KMS-11 (cell line): ENCODE measurements at regions not wholly inside any gene's neighbourhood (a gene's known extent, or its start where the extent isn't known, plus 50 kb on each side); places are given as distances from the start of the nearest gene placed in this dataset.

Experiments
- H2AFZ ChIP-seq: fragments of 200-600 bp; sonication (generic); 2 replicates; pipeline ENCODE4 v1.6.1; 2016; ENCODE audit warnings: antibody characterized with exemption, mixed run types, low read depth
- H3K27ac ChIP-seq: fragments of 200-600 bp; sonication (generic); 2 replicates; pipeline ENCODE4 v1.6.1; 2016; ENCODE audit warnings: mild to moderate bottlenecking, mixed run types
- H3K27me3 ChIP-seq: fragments of 200-600 bp; sonication (generic); 2 replicates; pipeline ENCODE4 v1.6.1; 2017; ENCODE audit warnings: mild to moderate bottlenecking, low read depth, mixed run types, moderate library complexity; ENCODE audit not compliant: insufficient read depth
- H3K36me3 ChIP-seq: fragments of 200-600 bp; sonication (generic); 2 replicates; pipeline ENCODE4 v1.6.1; 2017; ENCODE audit warnings: mild to moderate bottlenecking, mixed run types; ENCODE audit not compliant: insufficient read depth
- H3K4me1 ChIP-seq: fragments of 200-600 bp; sonication (generic); 2 replicates; pipeline ENCODE4 v1.6.1; 2016; ENCODE audit warnings: mild to moderate bottlenecking, low read depth, mixed run types; ENCODE audit not compliant: poor library complexity, severe bottlenecking
- H3K4me2 ChIP-seq: fragments of 200-600 bp; sonication (generic); 2 replicates; pipeline ENCODE4 v1.7.0; 2016; ENCODE audit warnings: mild to moderate bottlenecking, mixed run types
- H3K4me3 ChIP-seq: fragments of 200-600 bp; sonication (generic); IDR thresholded peaks from 2 replicates; pipeline ENCODE4 v1.6.1; 2017; ENCODE audit warnings: low read depth, low read length, mixed read lengths; ENCODE audit not compliant: insufficient read depth
- H3K79me2 ChIP-seq: fragments of 200-600 bp; sonication (generic); 2 replicates; pipeline ENCODE4 v1.6.1; 2016; ENCODE audit warnings: low read depth, mixed run types; ENCODE audit not compliant: insufficient read depth
- H3K9ac ChIP-seq: fragments of 200-600 bp; sonication (generic); 2 replicates; pipeline ENCODE4 v1.6.1; 2016; ENCODE audit warnings: mild to moderate bottlenecking, mixed run types
- H4K20me1 ChIP-seq: fragments of 200-600 bp; sonication (generic); 2 replicates; pipeline ENCODE4 v1.6.1; 2016; ENCODE audit warnings: mild to moderate bottlenecking, mixed run types; ENCODE audit not compliant: insufficient read depth
- CTCF ChIP-seq: fragments of 200-600 bp; sonication (generic); conservative IDR thresholded peaks from 2 replicates; pipeline ENCODE4 v1.6.1; 2017; ENCODE audit warnings: low read depth, mild to moderate bottlenecking, antibody characterized with exemption, low read length, moderate library complexity, mixed read lengths

- Histone ChIP-seq H3K79me2 (no peaks in the 10 kb centered on the region), H3K4me1 (peaks cover 55% of the 10 kb centered on the region)
These were observed 55.8 kb upstream of the CPEB4 start for GRCh38 chr5:173832386-173832785.

GRCh38 chr5:173833196-173833985 is 54.8 kb upstream of the CPEB4 start:
- Histone ChIP-seq H3K27ac (no peak overlapping the region), H3K36me3 (no peaks in the 10 kb centered on the region), H2AFZ (no peak overlapping the region), H3K4me1 (peaks cover 62% of the 10 kb centered on the region), H3K79me2 (no peaks in the 10 kb centered on the region), H3K4me2 (no peak overlapping the region), H3K9ac (no peak overlapping the region), H3K27me3 (no peaks in the 10 kb centered on the region), H3K4me3 (no peak overlapping the region), H4K20me1 (no peaks in the 10 kb centered on the region)
- TF ChIP-seq CTCF: no peak

More at GRCh38 chr5:173832386-173832785, 55.8 kb upstream of the CPEB4 start:
- no peak overlapping the region for H3K4me3 ChIP-seq
- H4K20me1 ChIP-seq: no peaks in the 10 kb centered on the region
- H2AFZ ChIP-seq: no peak overlapping the region
- TF ChIP-seq CTCF: no peak
- H3K36me3 ChIP-seq: no peaks in the 10 kb centered on the region
- no peak overlapping the region for H3K9ac ChIP-seq
- no peaks in the 10 kb centered on the region for H3K27me3 ChIP-seq
- H3K27ac ChIP-seq: no peak overlapping the region
- no peak overlapping the region for H3K4me2 ChIP-seq

- no peaks in the 10 kb centered on the region for H4K20me1 ChIP-seq
- H3K4me2 ChIP-seq: no peak overlapping the region
- H3K27ac ChIP-seq: no peak overlapping the region
- H3K79me2 ChIP-seq: no peaks in the 10 kb centered on the region
- TF ChIP-seq CTCF: no peak
- no peak overlapping the region for H3K9ac ChIP-seq
- no peaks in the 10 kb centered on the region for H3K36me3 ChIP-seq
- no peak overlapping the region for H2AFZ ChIP-seq
- H3K4me3 ChIP-seq: no peak overlapping the region
- no peaks in the 10 kb centered on the region for H3K27me3 ChIP-seq
- peaks cover 62% of the 10 kb centered on the region for H3K4me1 ChIP-seq
These were observed 53.9 kb upstream of the CPEB4 start for GRCh38 chr5:173834071-173834771.

GRCh38 chr5:173835131-173835530 is 53.0 kb upstream of the CPEB4 start:
- no peaks in the 10 kb centered on the region for H3K79me2 ChIP-seq
- no peaks in the 10 kb centered on the region for H4K20me1 ChIP-seq
- no peak overlapping the region for H3K9ac ChIP-seq
- no peak for TF ChIP-seq CTCF
- H3K4me1 ChIP-seq: peaks cover 62% of the 10 kb centered on the region
- no peak overlapping the region for H3K27ac ChIP-seq
- H3K4me3 ChIP-seq: no peak overlapping the region
- H3K36me3 ChIP-seq: no peaks in the 10 kb centered on the region
- no peaks in the 10 kb centered on the region for H3K27me3 ChIP-seq
- H2AFZ ChIP-seq: no peak overlapping the region
- H3K4me2 ChIP-seq: 0 out of 2 replicates have a peak overlapping the region, but pooled peaks have one; percentile 6
